Cardiac septum (tissue), 1 donor: ENCODE measurements at regions not wholly inside any gene's neighbourhood (a gene's known extent, or its start where the extent isn't known, plus 50 kb on each side); places are given as distances from the start of the nearest gene placed in this dataset.

Source experiments
- DNase-seq: peaks from one replicate; pipeline ENCODE4 v3.0.0-alpha.2; 2020; ENCODE audit warnings: low spot score
- intact Hi-C: fragments of 100-400 bp; cut with DNase I; formaldehyde crosslinking; loops from one replicate; pipeline ENCODE4 v1.14.0; 2022
- donor health status: DM: no; HTN: no; CAD: no.

DNA sequence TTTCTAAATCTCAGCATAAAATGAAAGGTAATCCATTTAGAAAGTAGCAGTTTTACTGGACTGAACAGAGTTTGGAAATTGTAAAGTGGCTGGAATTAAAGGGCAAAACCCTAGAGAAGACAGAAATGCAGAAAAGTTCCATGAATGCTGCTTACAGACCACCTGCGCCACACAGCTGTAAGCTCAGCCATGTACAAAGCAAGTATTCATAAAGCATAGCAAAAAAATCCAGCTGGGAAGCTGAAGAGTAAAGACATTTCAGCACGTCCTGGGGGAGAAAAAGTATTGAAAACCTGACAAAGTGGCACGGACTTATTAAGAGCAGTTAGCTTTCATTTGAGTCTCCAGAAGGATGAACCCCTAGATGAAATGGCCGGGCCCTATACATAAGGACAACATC is 220.1 kb upstream of the CNTN5 start:
- intact Hi-C loops, result no loop called here
- DNase-seq, result no peak

DNA sequence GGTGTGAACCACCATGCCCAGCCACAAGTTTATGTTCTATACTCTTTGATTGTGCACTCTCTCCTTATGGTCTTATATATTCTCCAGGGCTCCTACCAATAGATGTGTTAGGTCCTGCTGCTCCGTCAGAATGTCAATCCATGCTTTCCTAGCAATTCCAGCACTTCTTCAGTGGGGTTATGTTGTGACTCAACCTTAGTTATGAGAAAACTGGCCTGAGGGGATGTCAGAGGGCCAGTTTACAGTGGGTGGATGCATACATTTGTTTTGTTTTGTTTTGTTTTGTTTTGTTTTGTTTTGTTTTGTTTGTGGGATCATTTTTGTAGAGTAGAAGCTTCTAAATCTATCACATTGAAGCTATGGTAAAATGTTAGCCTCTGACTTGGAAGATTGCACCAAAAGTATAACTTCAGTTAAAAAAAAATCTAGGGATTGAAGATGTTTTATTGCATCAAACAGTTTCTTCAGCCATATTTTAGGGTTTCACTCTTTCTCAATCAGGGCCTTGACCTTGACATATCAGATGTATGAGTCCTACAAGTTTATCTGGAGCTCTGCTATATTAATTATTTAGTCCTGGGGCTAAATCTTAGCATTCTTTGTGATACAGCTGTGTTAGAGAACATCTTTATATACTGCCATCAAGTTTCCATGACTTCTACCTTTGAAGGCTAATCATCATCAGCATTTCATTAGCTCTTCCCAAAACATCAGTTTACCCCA is 191.6 kb upstream of the CNTN5 start:
- intact Hi-C loops, result no loop called here
- no peak for DNase-seq

DNA sequence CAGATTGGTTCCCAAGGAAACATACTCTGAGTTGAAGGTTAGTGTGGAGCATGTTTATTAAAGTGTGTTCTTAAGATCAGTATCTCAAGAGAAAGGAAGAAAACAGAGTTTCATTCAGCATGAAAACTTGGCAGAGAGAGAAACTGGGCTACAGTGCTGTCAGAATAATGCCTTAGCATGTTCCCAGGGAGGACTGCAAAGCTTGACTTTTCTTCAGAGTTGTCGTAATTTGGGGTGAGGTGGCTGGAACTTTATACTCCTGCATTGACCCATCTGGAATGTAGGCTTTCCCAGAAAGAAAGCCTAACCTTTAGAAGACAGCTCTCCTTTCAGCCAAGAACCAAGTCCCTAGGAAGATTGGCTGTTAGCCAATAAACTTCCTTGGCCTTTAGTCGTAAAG is 190.8 kb upstream of the CNTN5 start:
- intact Hi-C loops, result no loop called here

DNA sequence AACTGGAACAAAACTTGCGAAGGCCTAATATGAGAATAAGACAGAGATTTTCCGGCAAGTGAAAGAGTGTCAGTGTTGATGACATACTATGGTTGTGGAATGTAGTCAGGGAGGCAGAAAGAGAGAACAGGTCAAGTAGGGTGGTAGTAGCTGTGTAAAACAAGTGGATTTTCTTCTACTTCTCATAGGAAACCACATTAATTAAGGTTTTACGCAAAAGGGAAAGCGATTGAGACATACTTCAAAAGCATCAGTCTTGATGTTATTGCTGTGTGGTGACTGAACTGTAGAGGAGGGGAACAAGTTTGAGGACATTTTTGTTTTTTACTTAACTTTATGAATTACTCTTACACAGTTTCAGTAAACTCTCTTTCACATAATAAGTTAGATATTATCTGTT is 186.0 kb upstream of the CNTN5 start:
- intact Hi-C loops, result no loop called here
- no peak for DNase-seq

More for the DNA sequence above, 190.8 kb upstream of the CNTN5 start:
- no peak for DNase-seq

DNA sequence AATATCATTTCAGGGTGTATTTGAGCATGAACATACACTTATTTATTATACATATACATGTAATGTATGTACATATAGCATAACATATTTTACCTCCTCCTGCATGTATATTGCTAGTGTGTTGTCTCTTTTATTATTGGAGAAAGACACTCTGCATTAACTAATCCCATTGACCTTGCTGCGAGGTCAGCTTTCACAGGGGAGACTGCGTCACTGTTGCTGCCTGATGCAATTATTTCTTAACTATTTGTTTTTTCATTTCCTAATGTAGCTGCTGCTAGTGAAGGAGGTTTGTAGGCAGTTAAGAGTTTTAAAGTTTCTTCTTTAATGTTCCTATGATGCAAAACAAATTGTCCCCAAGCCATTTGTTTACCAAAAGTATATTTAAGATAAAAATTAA is 185.4 kb upstream of the CNTN5 start:
- intact Hi-C loops, result no loop called here
- no peak for DNase-seq

DNA sequence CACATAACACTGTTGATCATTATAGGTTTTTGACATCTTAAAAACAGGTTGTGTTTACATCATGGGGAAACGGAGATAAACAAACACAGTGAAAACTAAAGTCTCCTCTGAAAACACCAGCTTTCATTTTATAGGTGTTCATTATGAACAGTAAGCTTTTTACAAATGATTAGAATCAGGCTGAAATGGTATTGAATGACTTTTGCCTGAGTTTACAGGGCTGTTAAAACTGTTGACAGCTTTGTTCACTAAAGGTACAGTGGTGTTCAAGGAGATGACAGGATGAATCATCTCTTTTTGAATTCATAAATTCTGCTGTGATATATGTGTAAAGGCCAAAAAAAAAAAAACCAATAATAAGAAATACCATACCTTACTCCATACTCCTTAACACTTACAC is 184.6 kb upstream of the CNTN5 start:
- intact Hi-C loops, result no loop called here
- no peak for DNase-seq

DNA sequence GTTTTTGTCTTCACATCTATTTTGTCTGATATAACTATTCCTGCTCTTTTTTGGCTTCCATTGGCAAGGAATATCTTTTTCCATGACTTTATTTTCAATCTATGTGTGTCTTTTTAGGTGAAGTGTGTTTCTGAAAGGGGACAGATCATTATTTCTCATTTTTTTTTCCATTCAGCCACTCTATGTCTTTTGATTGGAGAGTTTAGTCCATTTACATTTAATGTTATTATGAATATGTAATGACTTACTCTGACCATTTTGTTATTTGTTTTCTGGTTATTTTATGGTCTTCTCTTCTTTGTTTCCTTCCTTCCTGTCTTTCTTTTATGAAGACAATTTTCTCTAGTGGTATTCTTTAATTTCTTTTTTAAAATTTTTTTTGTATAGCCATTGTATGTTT is 178.6 kb upstream of the CNTN5 start:
- intact Hi-C loops, result no loop called here
- no peak for DNase-seq

DNA sequence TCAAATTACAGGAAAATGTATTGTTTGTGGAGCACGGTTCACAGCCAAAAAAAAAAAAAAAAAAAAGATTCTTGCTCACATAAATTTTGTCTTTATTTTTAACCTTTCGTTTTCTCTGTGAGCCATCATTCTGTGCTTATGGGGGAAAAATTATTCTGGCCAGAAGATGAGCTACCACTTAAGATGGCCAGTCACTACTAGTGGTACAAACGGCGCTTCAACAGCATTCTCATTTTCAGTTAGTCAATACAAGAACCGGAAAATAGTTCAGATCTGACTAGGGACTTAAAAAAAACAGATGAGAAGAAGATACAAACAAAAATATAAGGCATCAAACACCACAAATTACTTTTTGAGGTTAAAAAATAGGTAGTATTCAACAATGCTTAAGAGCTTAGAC is 158.6 kb upstream of the CNTN5 start:
- intact Hi-C loops, result no loop called here
- DNase-seq, result no peak

DNA sequence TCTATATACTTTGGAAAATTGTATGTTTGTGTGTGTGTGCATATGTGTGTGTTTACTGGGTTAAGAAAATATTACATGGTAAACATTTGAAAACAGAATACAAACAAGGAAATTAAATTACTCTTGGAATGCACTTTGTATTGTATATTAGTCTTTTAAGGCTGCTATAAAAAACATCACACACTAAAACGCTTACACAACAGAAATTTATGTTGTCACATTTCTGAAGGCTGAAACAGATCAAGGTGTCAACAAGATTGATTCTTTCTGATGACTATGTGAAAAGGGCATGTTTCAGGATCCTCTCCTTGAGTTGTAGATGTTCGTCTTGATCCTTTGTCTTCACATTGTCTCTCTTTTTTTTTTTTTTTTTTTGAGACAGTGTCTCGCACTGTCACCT is 149.1 kb upstream of the CNTN5 start:
- DNase-seq, result no peak
- intact Hi-C loops, result no loop called here

DNA sequence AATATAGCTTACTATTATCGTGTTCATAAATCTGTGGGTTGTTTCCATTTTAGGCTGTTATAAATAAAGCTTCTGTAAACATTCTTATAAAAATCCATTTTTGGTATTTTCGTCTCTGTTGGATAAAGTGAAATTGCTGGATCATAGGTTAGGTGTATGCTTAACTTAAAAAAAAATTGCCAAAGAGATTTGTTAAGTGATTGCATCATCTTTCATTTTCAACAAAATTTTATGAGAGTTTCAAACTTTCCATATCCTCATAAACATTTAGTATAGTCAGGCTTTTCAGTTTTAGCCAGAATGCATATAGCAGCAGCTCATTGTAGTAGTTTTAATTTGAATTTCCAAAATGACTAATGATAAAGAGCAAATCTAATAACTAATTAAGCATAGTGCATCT is 146.7 kb upstream of the CNTN5 start:
- no peak for DNase-seq
- intact Hi-C loops, result no loop called here

DNA sequence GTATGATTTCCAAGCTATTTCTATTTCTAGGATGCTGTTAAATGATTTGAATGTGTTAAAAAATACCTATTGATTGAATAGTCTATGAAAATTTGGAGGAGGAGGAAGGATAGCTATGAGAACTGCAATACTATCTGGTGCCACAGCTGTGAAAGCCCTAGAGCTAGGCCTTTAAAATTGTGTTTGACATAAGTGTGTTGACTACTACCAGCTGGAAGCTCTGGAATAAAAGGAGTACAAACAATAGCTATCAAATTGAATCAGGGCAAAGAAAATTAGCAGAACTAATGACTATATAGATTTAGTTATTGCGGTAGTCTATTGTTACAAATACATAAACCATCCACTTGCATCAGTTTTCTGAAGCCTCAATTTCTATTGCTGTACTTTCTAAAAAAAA is 124.8 kb upstream of the CNTN5 start:
- no peak for DNase-seq
- intact Hi-C loops, result no loop called here

DNA sequence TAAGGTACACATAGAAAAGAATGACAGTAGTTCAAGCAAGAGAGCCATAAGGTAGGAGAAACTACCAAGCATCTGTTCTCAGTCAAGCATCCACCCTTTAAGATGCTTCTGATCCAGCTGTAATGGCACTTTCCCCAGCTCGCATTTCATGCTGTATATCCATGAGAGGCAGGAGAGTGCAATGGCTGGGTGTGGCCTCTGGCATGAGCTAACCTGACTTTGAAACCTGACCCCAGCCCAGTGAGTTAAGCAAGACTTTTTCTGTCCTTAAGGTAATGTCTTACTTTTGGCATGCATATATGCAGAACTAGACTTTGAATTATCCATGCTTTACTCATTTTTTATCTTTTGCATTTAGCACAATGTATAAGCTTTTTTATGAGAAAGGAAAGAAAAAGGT is 79.8 kb upstream of the CNTN5 start:
- intact Hi-C loops, result no loop called here

DNA sequence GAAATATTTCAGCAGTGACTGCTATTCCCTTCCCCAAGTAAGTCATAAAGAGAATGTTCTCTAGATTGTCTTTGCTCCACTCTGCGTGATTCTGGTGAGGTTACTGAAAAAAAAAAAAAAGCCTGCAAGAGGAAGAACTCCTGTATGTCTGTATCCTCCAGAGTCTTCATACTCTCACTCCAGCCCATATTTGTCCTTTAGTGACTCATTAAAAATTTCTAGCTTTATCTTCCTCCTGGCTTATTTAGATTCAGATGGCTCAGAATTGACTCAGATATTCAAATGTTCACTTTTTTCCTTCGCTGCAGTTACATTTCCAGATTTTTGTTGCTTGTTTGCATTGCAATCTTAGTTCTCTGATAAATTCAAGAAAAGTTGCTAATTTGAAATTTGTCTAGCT is 76.3 kb upstream of the CNTN5 start:
- DNase-seq, result no peak
- intact Hi-C loops, result no loop called here

More for the DNA sequence above, 79.8 kb upstream of the CNTN5 start:
- DNase-seq, result no peak

DNA sequence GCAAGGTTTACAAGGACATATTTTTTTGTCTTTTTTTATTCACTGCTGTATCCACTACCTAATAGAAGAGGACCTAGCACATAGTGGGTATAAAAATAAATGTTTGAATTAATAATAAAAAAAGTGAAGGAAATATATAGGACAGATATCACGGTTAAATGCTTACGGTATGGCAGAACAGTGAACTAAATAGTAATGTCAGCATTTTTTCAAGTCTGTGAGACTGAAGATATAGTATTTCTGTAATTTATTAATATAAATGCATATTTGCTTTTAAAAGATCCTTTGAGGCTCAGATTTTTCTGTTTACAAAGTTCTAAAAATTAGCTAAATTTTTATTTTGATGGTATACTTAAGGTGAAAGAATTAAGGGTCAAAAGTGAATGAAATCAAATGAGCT is 68.6 kb upstream of the CNTN5 start:
- intact Hi-C loops, result no loop called here
- no peak for DNase-seq

DNA sequence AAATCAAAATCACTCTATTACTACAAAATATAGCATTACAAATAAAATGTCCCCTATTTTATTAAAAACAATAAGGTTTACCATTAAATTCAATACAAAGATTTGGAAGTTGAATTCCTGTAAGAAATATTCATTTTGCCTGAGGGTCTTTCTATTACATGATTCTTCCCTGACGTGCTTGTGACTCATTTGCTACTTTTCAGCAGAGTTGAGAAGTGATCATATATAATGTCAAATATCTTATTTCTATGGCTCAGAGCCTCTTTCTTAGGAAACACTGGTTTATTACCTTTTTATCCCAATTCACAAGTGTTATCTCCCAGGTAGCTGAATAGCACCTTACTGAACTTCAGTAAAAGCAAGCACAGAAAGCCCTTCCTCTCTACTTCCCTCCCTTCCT is 65.2 kb upstream of the CNTN5 start:
- DNase-seq, result no peak

DNA sequence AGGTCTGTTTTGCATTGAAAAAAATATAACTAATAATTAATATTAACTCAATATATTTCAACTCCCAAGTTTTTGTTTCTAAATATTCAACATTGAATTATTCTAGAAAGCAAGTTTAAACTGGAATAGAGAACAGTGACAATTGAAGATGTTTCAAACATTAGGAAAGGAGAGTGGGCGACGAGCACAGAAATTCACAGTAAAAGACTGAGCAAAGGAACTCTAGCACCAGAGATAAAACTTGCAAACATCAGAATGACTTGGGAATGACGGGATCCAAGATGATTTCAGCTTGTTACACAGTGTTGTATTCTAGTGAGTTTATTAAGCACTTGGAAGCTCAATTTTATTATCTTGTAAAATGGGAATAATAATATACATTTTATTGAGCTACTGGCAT is 56.6 kb upstream of the CNTN5 start:
- no peak for DNase-seq
- intact Hi-C loops, result no loop called here

More for the DNA sequence above, 65.2 kb upstream of the CNTN5 start:
- intact Hi-C loops, result no loop called here

DNA sequence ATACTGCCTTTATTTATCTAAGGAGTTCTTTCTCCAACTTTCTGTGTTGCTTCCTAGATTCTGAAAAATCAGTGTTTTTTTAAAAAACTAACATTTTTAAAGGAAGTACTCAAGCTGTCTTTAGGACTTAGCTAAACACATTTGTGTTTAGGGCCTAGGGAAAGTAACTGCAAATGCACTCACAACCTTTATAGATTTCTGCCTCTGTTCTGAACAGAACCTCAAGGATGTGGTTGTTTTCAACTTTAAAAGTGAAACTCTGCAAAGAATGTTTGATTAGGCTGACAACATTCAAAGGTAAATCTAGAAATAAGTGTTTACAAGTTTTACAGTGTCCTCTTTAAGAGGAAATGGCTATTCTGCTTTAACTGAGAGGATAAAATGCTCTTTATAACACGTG is 55.4 kb upstream of the CNTN5 start:
- intact Hi-C loops, result no loop called here
- DNase-seq, result no peak

DNA sequence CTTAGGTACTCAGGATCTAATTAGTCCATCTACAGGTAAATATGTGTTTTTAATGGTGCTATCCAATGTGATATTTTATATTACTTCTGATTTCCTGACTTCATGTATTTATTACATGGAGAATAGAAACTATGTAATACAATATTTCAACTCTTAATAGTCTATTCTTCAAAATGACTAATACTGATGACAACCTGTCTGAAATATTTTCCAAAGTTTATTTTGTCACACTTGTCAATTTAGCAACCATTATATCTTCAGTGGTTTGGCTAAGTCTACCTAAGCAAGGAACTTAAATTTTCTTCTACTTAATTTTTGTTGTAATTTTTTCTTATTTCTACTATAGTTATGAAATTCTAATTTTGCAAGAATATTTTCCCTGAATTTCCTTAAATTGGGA is 55.0 kb upstream of the CNTN5 start:
- no peak for DNase-seq
- intact Hi-C loops, result no loop called here

DNA sequence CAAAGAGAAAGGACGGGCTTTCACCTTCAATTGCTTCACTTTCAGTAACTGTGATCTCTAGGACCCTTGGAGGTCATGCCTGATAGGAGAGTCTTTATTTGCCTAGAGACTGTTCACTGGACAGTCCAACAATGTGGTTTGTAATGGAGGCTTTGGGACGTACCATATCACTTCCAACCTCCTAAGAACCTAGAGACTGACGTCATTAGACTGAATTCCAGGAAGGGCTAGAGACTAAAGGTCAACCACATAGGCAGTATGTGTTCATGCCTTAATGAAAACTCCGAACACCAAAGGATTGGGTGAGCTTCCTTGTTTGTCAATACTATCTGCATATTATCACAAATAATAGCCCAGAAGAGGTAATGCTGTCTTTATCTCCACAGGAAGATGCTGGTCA is 53.7 kb upstream of the CNTN5 start:
- intact Hi-C loops, result no loop called here
- no peak for DNase-seq
